GM18861 (cell line): ENCODE measurements at regions not wholly inside any gene's neighbourhood (a gene's known extent, or its start where the extent isn't known, plus 50 kb on each side); places are given as distances from the start of the nearest gene placed in this dataset.

Experiments
- ATAC-seq: cut with Tn5 transposase; IDR thresholded peaks from one replicate; pipeline ENCODE4 v1.9.1; 2021; ENCODE audit not compliant: unreplicated experiment

DNA sequence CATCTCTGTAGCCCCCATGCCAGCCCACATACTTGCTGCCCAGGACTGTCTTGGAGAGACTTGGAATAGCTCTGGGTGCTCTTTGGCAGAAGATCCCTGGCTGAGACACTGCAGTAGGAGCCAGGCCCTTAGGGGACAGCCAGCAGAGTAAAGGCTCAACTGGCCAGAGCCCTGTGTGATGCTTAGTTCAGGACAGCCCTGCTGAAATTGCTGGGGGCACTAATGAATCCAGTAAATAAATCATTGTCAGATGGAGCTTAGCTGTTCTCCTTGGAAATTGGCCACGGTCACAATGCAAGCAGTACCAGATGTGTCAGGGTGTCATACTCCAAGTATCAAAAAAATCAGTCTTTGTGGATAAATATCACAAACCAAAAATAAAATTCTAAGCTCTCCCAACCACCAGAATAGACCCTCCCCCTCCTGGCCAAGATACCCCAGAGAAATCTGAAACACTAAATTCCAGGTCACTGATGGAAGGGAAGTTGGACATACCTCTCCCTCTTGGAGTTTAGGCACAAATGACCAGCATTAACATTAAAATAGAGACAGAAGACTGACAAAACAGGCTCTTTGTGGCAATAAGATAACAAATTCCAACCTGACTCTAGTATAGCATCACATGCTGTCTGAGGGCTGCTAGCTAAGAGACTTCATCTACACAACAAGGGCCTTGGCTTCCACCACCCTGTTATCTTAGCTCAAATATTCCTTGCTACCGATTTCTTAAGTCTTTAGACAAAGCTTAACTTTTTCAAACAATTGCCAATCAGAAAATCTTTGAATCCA, 83.2 kb upstream of the DNAH14 start:
- no peak for ATAC-seq

DNA sequence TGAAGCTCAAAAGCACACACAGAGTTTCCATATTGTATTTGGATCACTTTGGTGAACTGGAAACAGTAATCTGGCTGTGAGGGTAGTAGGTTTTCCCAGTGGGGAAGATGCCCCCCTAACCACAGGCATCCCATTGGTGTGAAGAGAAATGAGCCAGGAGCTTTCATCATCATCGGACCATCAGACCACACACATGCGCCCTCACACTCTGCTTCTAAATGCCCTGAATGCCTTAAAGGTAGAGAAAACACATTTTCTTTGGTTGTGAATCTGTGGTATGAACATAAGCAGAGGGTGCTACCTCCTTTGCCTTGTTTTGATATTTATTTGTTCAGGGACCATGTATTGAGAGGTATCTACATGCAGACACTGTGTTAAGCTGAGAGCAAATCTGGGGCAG, 79.0 kb upstream of the DNAH14 start:
- ATAC-seq, result no peak

DNA sequence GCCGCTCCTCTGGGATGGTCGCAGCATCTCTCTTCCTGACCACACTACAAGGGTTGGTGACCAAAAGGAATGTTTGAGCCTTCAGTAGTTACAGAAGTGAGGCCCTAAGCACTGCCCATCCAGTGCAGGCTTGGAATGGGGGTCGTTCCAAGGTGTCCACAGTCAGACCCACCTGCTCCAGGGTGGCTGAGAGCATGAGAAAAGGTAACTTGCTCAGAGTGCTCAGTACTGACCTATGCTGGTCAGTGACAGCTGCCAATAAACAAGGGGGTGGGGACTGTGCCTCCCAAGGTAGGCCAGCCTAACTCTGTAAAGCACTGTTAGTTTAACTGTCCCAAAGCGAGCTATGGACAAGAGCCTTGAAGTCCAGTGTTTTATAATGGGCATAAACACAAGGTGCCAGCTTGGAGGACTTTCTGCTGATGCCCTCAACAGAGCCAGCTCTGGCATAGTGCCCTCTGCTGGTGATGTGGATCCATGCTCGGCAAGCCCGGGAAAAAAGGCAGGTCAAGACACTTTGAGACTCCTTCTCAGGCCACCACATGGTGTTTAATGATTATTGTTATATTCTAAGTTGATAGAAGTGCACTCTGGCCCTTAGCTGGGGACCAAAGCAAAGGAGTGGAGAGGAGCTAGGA, 78.1 kb upstream of the DNAH14 start:
- peak; percentile 68 for ATAC-seq

DNA sequence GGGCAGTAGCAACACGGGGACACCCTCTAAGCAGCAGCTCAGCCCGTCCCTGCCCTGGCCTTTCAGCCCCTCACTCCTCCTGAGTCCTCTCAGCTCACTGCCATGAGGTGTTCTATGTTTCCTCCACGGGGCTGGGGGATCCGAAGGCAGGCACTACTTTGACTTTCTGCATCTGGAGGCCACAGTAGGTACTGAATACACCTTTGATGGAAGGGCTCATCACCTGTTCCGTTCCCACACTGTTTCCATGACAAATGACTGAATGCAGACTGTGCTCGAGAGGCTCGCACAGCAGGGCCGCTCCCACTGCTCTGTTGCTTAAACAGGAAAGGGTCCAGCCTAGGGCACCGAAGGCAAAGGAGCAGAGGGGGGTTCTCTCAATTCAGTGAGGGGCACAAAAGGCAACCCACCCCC, 77.6 kb upstream of the DNAH14 start:
- ATAC-seq, result no peak

DNA sequence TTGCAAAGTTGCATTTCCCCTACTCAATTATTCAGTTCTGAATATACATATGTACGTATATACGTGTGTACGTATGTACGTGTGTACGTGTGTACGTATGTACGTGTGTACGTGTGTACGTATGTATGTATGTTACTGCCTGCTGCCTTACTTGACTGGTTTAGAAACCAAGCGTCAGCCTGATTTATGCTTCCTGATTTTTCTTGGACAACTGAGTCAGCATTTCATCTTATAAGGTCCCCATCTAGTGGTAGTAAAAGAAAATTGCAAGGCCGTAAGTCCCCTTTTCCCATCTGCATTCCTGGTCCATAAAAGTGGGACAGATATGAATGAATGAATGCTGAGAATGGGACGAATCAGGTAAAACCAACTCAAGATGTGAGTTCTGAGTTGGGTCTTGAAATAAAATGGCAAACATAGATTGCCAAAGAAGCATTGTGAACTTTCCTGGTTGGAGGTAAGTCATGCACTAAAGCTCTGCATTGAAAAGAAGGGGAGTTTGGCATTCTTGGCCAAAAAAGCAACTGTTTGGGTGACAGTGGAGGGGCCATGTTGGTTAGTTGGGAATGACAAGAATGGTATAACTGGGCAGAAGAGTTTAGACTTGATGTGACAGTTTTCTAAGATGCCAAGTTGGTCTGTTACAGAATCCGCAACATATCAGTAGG, 76.4 kb upstream of the DNAH14 start:
- ATAC-seq, result no peak

DNA sequence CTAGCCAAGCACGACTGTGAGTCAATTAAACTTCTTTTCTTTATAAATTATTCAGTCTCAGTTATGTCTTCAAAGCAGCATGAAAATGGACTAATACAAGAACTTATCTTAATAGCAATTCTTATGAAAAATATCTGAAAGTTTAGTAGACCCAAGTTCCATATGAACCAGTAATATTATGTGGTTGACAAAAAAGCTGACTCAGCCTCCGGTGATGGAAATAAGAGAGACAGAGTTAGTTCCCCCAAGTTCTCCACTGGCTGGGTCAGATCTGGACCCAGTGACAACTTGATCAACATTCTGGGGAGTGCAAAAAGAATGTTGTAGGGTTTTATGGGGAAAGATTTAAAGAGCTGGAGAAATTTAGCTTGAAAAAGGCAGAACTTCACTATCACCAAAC, 72.5 kb upstream of the DNAH14 start:
- ATAC-seq, result no peak

DNA sequence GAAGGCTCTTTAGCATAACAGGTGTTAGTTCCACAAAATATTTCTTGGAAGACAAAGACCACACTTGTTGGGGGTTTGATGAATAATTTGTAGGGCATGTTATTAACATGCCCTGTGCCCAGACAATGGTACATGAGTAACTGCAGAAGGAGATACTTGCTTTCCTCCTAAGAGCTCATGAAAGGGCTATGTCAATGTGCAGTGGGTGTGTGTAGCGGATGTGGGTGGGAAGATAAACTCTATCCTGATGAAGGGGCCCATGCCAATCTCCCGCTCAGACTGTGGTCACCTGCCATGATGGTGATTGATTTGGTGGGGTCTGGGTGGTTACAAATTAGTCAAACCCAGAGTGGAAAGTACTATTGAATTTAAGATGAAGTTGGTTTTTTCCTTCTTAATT, 69.8 kb upstream of the DNAH14 start:
- ATAC-seq, result no peak

DNA sequence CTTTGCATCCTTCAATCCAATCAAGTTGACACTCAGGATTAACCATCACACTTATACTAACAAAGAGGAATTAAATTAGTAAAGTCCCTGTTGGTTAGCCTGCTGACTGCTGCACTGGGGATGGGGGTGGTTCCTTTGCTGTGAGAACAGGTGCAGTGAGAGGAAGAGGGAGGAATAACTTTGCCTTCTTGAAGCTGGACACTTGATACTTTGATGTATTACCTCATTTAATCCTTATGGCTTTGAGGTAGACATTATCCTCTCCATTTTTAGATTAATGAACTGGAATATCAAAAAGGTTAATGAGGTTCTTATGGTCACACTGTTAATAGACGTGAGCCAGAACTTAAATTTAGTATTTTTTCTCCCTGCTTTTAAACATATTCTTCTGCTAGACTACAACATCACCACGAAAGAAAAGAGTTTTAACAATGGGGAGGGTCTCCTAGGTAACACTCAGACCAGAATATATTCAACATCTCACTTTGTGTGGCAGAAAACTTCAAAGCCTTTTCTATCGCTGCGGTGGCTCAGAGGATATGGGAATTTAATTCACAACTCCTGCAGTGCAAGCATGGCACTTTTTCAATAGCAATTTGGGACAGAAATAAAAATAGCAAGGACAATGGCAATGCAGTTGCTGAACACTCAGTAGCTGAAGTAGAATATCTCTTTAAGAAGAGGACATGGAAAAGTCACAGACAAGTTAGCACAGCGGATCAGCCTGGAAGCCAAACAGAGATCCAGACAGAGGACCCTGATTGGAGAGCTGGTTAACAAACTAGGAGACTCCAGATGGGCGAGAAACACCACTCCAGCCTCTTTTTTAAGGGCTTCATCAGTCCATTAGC, 68.8 kb upstream of the DNAH14 start:
- no peak for ATAC-seq

DNA sequence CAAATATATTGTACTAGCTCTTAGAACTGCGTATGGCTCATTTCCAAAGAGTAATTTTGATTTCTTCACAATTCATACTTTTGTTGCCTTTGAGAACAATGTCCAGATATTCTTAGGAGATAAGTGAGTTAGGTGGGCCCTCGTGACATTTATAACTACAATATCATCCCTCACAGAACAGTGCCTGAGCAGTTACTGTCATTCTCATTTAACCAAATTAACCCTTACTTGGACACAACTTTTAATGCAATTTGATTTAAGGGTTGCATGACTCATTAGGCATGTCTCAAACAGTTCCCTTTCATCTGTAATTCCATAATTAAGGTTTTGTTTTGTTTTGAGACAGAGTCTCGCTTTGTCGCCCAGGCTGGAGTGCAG, 68.1 kb upstream of the DNAH14 start:
- ATAC-seq, result no peak

DNA sequence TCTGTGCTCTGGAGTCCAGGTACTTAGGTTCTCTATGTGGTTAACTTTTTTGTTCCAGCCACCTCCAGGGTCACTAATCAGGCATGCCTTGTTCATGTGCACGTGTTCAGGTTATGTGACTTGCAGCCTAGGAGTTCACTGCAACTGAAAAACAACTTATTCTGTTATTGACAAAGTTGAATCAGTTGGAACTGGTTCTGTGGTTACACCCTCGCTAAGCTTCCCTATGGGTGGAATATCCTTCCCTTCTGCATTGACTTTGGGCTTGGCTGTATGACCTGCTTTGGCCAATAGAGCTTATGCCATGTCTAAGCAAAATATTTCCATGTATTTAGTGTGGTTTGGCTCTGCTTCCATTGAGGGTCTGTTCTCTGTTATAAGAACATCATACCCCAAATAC, 66.0 kb upstream of the DNAH14 start:
- ATAC-seq, result no peak

DNA sequence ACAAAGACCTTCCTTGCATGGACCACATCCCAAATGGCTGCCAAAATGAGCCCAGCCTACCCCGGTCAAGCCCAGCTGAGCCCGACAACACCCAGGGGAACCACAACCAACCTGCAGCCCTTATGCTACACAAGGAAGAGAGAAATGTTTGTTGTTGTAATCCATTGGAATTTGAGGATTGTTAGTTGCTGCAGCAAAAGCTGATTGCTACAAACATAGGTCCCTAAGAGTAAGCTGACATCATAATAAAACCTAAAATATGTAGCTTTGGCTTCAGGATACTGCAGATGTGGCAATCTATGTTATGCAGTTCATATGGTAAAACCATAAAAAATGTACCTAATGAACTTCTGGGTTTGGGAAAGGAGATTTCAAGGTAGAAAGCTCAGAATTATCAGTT, 65.5 kb upstream of the DNAH14 start:
- ATAC-seq, result no peak

DNA sequence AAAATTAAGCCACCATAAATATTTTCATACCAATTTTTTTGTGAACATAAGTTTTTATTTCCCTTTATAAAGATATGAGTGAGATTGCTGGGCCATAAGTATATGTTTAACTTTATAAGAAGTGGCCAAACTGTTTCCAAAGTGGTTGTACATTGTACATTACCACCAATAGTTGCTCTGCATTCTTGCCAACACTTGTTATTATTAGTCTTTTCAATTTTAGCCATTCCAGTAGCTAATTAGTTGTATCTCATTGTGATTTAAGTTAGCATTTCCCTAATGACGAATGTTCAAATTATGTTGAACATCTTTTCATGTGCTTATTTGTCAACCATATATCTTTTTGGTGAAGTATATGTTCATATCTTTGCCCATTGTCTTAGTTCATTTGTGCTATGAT, 64.0 kb upstream of the DNAH14 start:
- ATAC-seq, result no peak

DNA sequence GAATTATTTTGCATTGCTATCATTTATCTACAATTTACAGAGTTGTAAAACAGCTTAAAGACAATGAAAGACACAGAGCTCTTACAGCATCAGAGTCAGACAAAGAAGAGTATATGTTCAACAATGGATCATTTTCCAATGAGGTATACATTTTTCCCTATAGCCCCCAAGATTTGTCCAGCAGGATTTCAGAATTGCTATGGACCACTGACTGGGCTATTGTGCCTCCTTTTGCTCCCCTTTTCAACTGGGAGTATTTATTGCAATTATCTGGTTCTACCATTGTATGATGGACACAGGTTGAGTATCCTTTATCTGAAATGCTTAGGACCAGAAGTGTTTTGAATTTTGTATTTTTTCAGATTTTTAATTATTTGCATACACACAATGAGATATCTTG, 62.5 kb upstream of the DNAH14 start:
- no peak for ATAC-seq

DNA sequence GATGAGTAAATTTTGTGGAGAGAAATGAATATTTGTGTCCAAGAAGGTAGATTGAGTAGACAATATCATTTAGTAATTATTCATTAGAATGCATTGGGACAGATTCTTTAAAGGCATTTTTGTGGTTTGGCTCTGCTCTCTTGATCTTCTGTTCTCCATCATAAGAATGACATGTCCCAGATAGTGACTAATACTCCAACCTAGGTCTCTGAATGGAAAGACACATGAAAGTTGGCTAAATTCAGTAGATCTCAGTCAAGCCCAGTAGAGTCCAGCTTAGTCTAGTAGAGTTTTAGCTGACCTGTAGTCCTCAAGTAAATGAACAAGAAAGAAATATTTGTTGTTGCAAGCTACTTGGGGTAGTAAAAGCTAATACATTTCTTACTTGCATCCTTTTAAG, 61.8 kb upstream of the DNAH14 start:
- no peak for ATAC-seq

DNA sequence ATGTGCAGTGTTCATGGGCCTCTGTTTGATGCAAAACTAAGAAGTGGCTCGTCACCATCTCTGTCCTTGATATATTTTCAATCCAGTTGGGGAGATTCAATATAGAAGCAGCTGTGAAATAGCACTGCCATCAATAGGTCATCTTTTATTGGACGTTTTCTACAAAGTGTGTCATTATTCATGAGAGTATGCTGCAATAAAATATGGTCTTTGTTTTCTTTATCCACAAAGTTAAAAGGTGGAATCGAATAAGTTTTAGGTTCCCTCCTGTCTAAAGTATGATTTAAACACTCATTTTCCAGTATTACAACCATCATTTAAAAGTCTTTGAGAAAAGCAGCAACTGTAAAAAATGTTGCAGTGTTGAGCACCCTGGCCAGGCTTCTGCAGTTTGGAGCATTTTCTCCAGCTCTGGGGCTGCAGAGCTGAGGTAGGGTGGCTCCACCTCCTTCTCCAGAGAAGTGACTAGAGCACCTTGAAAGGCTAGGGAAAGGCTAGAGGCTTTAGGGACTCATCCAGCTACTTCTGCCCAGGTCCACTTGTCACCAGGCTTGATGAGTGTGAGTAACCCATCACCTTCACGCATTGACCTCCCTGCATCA, 56.5 kb upstream of the DNAH14 start:
- no peak for ATAC-seq

DNA sequence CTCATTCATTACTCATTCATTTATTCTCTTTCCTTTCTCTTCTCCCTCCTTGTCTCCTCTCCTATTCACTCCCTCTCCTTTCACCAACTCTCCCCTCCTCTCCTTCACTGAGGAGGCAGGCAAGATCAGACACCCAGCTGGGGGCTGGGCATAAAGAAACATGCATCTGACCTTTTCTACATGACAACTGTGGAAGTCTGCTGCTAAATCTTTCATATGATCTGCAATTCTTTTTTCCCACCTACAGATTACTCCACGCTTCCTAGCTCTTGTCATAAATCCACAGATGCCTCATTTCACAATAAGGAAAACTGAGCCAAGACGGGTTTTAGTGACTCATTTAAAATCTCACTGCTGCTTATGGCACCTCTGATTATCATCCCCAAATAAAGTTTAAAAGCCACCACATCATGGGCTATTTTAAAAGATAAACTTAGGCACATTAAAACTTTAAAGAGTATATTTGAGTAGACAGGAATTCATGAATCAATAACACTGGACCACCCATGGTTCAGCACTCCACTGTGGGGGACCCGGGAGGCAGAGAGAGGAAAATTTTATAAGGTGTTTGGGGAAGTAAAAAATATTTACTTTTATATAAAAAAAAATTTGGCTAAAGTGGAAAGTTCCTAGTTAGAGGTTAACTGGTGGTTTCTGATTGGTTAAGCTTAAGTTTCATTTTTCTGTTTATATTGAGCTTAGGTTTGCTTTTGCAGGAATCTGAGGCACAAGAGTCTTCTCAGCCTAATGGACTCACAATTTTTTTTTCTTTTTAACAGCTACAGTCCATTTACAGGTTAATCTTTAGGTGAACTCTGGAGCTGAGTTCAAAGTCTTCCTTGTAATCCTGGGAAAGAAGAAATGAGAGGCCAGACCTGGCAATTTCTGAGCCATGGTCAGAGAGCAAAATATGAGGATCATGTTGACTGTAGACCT, 55.8 kb upstream of the DNAH14 start:
- ATAC-seq, result no peak

DNA sequence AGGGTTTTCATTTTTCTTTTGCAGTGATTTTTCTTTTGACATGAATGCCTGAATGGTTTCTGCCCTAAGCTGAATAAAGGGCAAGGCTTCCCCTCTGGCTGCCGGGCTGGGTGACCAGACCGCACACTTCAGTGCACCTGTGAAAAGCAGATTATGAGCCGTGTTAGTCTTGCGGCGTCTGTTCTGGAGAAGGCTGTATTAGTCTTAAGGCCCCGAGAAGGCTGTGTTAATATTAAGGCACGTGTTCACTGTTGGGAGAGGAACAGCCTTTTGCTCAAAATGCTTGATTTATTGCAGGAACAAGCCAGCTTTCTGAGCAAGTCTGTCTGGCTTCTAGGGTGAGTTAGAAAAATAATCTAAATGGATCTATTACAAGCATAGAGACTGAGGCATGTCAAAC, 54.7 kb upstream of the DNAH14 start:
- no peak for ATAC-seq

DNA sequence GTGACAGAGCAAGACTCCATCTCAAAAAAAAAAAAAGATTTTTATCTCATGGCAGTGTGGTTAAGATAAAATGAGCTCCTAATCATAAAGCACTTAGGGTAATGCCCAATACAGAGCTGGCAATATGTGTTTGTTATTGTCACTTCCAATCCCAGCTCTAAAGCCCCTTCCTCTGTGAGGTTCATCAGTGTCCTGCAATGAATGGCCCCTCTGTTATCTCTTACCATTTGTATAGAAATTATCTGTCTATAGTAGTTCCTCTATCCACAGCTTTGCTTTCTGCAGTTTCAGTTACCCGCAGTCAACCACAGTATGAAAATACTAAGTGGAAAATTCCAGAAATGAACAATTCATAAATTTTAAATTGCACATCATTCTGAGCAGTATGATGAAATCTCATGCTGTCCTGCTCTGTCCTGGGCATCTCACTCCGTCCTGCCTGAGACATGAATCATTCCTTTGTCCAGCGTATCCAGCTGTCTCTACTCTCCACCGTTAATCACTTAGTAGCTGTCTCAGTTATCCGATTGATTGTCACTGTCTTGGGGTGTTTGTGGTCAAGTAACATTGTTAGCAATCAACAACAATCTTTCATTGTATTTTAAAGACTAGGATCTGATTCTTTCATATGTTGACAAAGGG, 50.2 kb upstream of the DNAH14 start:
- no peak for ATAC-seq
